Cardiac muscle cell (in vitro differentiated cells and primary cell): ENCODE measurements at regions not wholly inside any gene's neighbourhood (a gene's known extent, or its start where the extent isn't known, plus 50 kb on each side); places are given as distances from the start of the nearest gene placed in this dataset.
A peak's percentile ranks its signal among the peaks of the same experiment; 100 is the strongest.
"Not testable (repeated sequence)": the region's sequence is repeated elsewhere in the genome, so short reads cannot be mapped to it uniquely, and the experiment has no call there.

Source experiments
- DNase-seq, 2 donors: peaks; one replicate each; pipeline versions ENCODE4 v3.0.0 to v3.0.0-alpha.2; 2010 to 2017; ENCODE audit warnings: low read depth in 1 of 2, low spot score in 1 of 2
- H3K27ac ChIP-seq: fragments of 200-600 bp; sonication (generic); 2 replicates; pipeline ENCODE4 v1.5.1; 2016
- H3K27me3 ChIP-seq: fragments of 200-600 bp; sonication (generic); 2 replicates; pipeline ENCODE4 v1.6.0; 2016; ENCODE audit warnings: control low read depth
- H3K36me3 ChIP-seq: fragments of 200-600 bp; sonication (generic); 2 replicates; pipeline ENCODE4 v1.5.1; 2016; ENCODE audit warnings: control low read depth
- H3K4me1 ChIP-seq: fragments of 200-600 bp; sonication (generic); 2 replicates; pipeline ENCODE4 v1.8.1; 2017; ENCODE audit warnings: low read depth, mild to moderate bottlenecking, mixed run types
- H3K4me3 ChIP-seq: fragments of 200-600 bp; sonication (generic); 2 replicates; pipeline ENCODE4 v1.5.1; 2016; ENCODE audit warnings: mild to moderate bottlenecking
- H3K9me3 ChIP-seq: fragments of 200-600 bp; sonication (generic); 2 replicates; pipeline ENCODE4 v1.5.1; 2017; ENCODE audit warnings: low read depth, mild to moderate bottlenecking, control low read depth
- CTCF ChIP-seq: IDR thresholded peaks from 2 replicates; pipeline ENCODE4 v1.5.1; 2012; ENCODE audit warnings: low read depth, mild to moderate bottlenecking, low read length

GRCh38 chr6:47416396-47417345 lies 60.9 kb upstream of the CD2AP start:
- no peak for TF ChIP-seq CTCF
- Histone ChIP-seq H3K36me3 (no peaks in the 10 kb centered on the region), H3K4me1 (no peaks in the 10 kb centered on the region), H3K9me3 (no peaks in the 10 kb centered on the region), H3K27me3 (no peaks in the 10 kb centered on the region), H3K4me3 (no peak overlapping the region), H3K27ac (no peak overlapping the region)
- no peak for DNase-seq

GRCh38 chr6:47419621-47420020 lies 58.0 kb upstream of the CD2AP start:
- no peak overlapping the region for H3K27ac ChIP-seq
- DNase-seq = no peak
- no peak for TF ChIP-seq CTCF
- H3K4me3 ChIP-seq = no peak overlapping the region
- H3K36me3 ChIP-seq = no peaks in the 10 kb centered on the region
- no peaks in the 10 kb centered on the region for H3K4me1 ChIP-seq
- no peaks in the 10 kb centered on the region for H3K9me3 ChIP-seq
- H3K27me3 ChIP-seq = no peaks in the 10 kb centered on the region

- no peaks in the 10 kb centered on the region for H3K9me3 ChIP-seq
- no peaks in the 10 kb centered on the region for H3K4me1 ChIP-seq
- H3K36me3 ChIP-seq = no peaks in the 10 kb centered on the region
- TF ChIP-seq CTCF = no peak
- no peak overlapping the region for H3K27ac ChIP-seq
- H3K27me3 ChIP-seq = no peaks in the 10 kb centered on the region
- H3K4me3 ChIP-seq = no peak overlapping the region
- DNase-seq = peak in 1 of 2 donors; percentile 52
Measured at GRCh38 chr6:47420394-47421371, 56.9 kb upstream of the CD2AP start.

- no peak for TF ChIP-seq CTCF
Measured at GRCh38 chr6:47423079-47423478, 54.5 kb upstream of the CD2AP start.

GRCh38 chr6:47424436-47424836 lies 53.2 kb upstream of the CD2AP start:
- Histone ChIP-seq H3K4me3 (no peak overlapping the region), H3K36me3 (no peaks in the 10 kb centered on the region), H3K27ac (no peak overlapping the region), H3K4me1 (no peaks in the 10 kb centered on the region), H3K9me3 (no peaks in the 10 kb centered on the region), H3K27me3 (no peaks in the 10 kb centered on the region)
- peak in 1 of 2 donors; percentile 84 for DNase-seq
- TF ChIP-seq CTCF = no peak

More at GRCh38 chr6:47423079-47423478, 54.5 kb upstream of the CD2AP start:
- H3K4me1 ChIP-seq = no peaks in the 10 kb centered on the region
- DNase-seq = no peak
- no peak overlapping the region for H3K27ac ChIP-seq
- no peaks in the 10 kb centered on the region for H3K36me3 ChIP-seq
- H3K4me3 ChIP-seq = no peak overlapping the region
- no peaks in the 10 kb centered on the region for H3K27me3 ChIP-seq
- no peaks in the 10 kb centered on the region for H3K9me3 ChIP-seq

- H3K4me1 ChIP-seq, H3K27me3 ChIP-seq, H3K9me3 ChIP-seq, DNase-seq, H3K36me3 ChIP-seq, H3K4me3 ChIP-seq, H3K27ac ChIP-seq: not testable (repeated sequence)
Measured at GRCh38 chr6:47425724-47426123, 51.9 kb upstream of the CD2AP start.
